Esophagus muscularis mucosa (tissue), 4 donors: ENCODE measurements at regions not wholly inside any gene's neighbourhood (a gene's known extent, or its start where the extent isn't known, plus 50 kb on each side); places are given as distances from the start of the nearest gene placed in this dataset.

Experiments used
- DNase-seq: peaks from one replicate; pipeline ENCODE4 v3.0.0-alpha.2; 2017; ENCODE audit errors: extremely low spot score
- H3K27ac ChIP-seq, 4 donors: fragments of 200-600 bp; sonication (generic); replicated peaks in 1 of 4; 1 replicate in 3 of 4; 2 replicates in 1 of 4; pipeline ENCODE4 v1.5.1; 2016 to 2019; ENCODE audit warnings: mild to moderate bottlenecking in 1 of 4
- H3K27me3 ChIP-seq, 4 donors: fragments of 200-600 bp; sonication (generic); one replicate each; pipeline versions ENCODE4 v1.5.1 to v1.6.0; 2016 to 2019
- H3K36me3 ChIP-seq, 4 donors: fragments of 200-600 bp; sonication (generic); one replicate each; pipeline ENCODE4 v1.5.1; 2016 to 2019
- H3K4me1 ChIP-seq, 4 donors: fragments of 200-600 bp; sonication (generic); one replicate each; pipeline ENCODE4 v1.5.1; 2016 to 2019
- H3K4me3 ChIP-seq, 4 donors: fragments of 200-600 bp; sonication (generic); 1 replicate in 2 of 4; 2 replicates in 2 of 4; pipeline ENCODE4 v1.5.1; 2016 to 2019; ENCODE audit warnings: mild to moderate bottlenecking in 4 of 4, moderate library complexity in 1 of 4
- H3K9me3 ChIP-seq, 4 donors: fragments of 200-600 bp; sonication (generic); 1 replicate in 3 of 4; 2 replicates in 1 of 4; pipeline ENCODE4 v1.5.1; 2016 to 2019
- EP300 ChIP-seq: sonication (generic); formaldehyde crosslinking; IDR thresholded peaks from one replicate; pipeline ENCODE4 v1.6.1; 2017; ENCODE audit warnings: antibody characterized with exemption
- POLR2A ChIP-seq: fragments of 450-650 bp; IDR thresholded peaks from one replicate; pipeline ENCODE4 v1.6.1; 2017; ENCODE audit warnings: antibody characterized with exemption, moderate library complexity, mild to moderate bottlenecking, low read depth
- POLR2AphosphoS5 ChIP-seq, 2 donors: sonication (generic); formaldehyde crosslinking; IDR thresholded peaks; one replicate each; pipeline ENCODE4 v1.6.1; 2017; ENCODE audit warnings: antibody characterized with exemption in 2 of 2
- WGBS: methylation state at CpG from one replicate; pipeline ENCODE4 v1.1.5; 2018; 5-methylcytosine and 5-hydroxymethylcytosine counted together
- intact Hi-C: fragments of 100-400 bp; cut with DNase I; formaldehyde crosslinking; loops from one replicate; pipeline ENCODE4 v1.15.1; 2023
- TF ChIP-seq, protein P1 (sequence below), 3 experiments: fragments of 200-600 bp in 2 of 3; fragments of 450-650 bp in 1 of 3; sonication (generic) in 2 of 3; IDR thresholded peaks; one replicate each; pipeline ENCODE4 v1.5.1; 2017 to 2019; ENCODE audit warnings: antibody characterized with exemption in 3 of 3, mild to moderate bottlenecking in 2 of 3, moderate library complexity in 1 of 3

DNA sequence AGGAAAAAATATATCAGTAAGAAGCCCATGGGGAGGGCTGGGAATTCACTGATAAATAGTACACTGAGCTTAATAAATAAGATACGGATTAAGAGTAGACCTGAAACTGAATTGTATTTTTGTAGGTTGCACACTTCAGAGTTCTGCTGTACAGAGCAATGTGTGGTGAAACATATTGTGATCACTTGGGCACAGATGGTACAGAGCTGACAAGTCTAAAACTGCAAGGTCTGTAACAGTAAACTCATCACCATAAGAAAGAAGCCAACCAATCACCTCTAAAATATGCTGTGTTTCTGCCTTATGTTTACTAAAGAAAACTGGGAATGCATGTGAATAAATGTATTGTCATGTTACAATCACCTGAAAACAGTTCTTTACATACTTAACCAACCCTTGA is 360.7 kb downstream of the MRPL39 start:
- WGBS = 96% methylated on average over 1 of the region's 1 CpG
- DNase-seq = no peak
- Histone ChIP-seq H3K27ac (no peak overlapping the region), H3K36me3 (no peaks in the 10 kb centered on the region), H3K4me3 (no peak overlapping the region), H3K9me3 (no peaks in the 10 kb centered on the region), H3K4me1 (no peaks in the 10 kb centered on the region), H3K27me3 (no peaks in the 10 kb centered on the region)
- intact Hi-C loops = no loop called here
- TF ChIP-seq EP300 = no peak
- TF ChIP-seq, protein P1, sequence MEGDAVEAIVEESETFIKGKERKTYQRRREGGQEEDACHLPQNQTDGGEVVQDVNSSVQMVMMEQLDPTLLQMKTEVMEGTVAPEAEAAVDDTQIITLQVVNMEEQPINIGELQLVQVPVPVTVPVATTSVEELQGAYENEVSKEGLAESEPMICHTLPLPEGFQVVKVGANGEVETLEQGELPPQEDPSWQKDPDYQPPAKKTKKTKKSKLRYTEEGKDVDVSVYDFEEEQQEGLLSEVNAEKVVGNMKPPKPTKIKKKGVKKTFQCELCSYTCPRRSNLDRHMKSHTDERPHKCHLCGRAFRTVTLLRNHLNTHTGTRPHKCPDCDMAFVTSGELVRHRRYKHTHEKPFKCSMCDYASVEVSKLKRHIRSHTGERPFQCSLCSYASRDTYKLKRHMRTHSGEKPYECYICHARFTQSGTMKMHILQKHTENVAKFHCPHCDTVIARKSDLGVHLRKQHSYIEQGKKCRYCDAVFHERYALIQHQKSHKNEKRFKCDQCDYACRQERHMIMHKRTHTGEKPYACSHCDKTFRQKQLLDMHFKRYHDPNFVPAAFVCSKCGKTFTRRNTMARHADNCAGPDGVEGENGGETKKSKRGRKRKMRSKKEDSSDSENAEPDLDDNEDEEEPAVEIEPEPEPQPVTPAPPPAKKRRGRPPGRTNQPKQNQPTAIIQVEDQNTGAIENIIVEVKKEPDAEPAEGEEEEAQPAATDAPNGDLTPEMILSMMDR (IDR thresholded peaks at IDR 0.05) = no peak
- TF ChIP-seq POLR2AphosphoS5 (IDR thresholded peaks at IDR 0.05) = no peak

DNA sequence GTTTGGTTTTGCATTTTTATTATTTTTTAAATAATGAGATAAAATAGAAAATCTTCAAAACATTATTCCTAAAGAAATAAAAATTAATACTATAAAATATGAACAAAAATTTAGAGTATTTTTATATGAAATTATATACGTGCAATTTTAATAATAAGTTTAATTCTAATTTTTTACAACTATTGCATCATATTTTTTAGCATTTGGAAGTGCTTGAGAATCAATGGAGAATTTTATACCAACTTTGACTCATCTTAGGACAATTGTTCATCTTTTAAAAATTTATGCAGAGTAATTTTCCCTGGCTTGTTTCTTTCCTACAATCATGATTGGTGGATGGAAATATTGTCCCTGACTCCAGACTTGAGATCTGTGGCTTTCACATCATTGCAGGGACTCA is 362.5 kb downstream of the MRPL39 start:
- Histone ChIP-seq H3K9me3 (no peaks in the 10 kb centered on the region), H3K4me1 (no peaks in the 10 kb centered on the region), H3K27me3 (no peaks in the 10 kb centered on the region), H3K4me3 (no peak overlapping the region), H3K27ac (no peak overlapping the region), H3K36me3 (no peaks in the 10 kb centered on the region)
- intact Hi-C loops = no loop called here
- 88% methylated on average over 1 of the region's 1 CpG for WGBS
- TF ChIP-seq EP300 = no peak
- no peak for TF ChIP-seq POLR2A
- TF ChIP-seq, protein P1 (IDR thresholded peaks at IDR 0.05) = no peak
- TF ChIP-seq POLR2AphosphoS5 (IDR thresholded peaks at IDR 0.05) = no peak
- DNase-seq = no peak

DNA sequence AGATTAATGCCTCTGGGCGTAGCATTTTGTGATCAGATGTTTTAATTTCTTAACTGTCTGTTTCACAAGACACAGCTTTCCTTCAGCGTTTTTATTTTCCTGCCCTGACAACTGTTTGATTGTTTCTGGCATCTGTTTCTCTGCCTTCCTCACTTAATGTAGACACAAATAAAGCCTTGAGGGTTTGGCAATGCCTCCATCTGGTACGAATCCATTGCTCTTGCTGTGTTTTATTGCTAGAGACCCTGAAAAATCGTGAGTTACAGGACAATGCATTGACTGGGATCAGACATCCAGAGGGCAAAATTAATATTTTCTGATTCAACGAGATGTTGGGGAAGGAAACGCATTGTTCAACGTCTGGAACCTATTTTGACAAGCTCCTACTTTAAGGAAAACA is 363.5 kb downstream of the MRPL39 start:
- TF ChIP-seq EP300 (no peak), POLR2AphosphoS5 (IDR thresholded peaks at IDR 0.05) (no peak), POLR2A (no peak)
- TF ChIP-seq, protein P1 (IDR thresholded peaks at IDR 0.05) = no peak
- intact Hi-C loops = no loop called here
- WGBS = 54% methylated on average over 7 of the region's 7 CpGs
- DNase-seq = no peak
- H3K4me3 ChIP-seq = no peak overlapping the region
- H3K9me3 ChIP-seq = no peaks in the 10 kb centered on the region
- H3K36me3 ChIP-seq = no peaks in the 10 kb centered on the region
- no peak overlapping the region for H3K27ac ChIP-seq
- no peaks in the 10 kb centered on the region for H3K27me3 ChIP-seq
- H3K4me1 ChIP-seq = no peaks in the 10 kb centered on the region

DNA sequence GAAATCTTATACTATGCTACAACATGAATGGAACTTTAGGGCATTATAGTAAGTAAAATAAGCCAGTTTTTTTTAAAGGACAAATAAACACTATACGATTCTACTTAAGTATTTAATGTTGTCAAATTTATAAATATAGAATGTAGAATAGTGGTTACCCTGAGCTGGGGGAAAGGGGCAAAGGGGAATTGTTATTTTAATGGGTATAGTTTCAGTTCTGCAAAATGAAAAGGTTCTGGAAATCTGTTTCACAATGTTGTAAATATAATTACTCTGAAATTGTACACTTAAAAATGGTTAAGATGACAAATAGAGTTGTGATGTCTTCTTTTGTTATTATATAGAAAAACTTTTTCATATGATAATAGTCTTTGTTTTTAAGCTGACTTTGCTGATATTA is 366.3 kb downstream of the MRPL39 start:
- no peaks in the 10 kb centered on the region for H3K4me1 ChIP-seq
- no peaks in the 10 kb centered on the region for H3K27me3 ChIP-seq
- intact Hi-C loops = no loop called here
- H3K4me3 ChIP-seq = no peak overlapping the region
- WGBS = 70% methylated on average over 1 of the region's 1 CpG
- peaks cover 0 to 10% (median 2%) of the 10 kb centered on the region in 4 donors for H3K9me3 ChIP-seq
- no peak overlapping the region for H3K27ac ChIP-seq
- no peaks in the 10 kb centered on the region for H3K36me3 ChIP-seq
- no peak for DNase-seq
- TF ChIP-seq, protein P1 (IDR thresholded peaks at IDR 0.05) = no peak
- TF ChIP-seq POLR2AphosphoS5 (IDR thresholded peaks at IDR 0.05) (no peak), EP300 (no peak), POLR2A (no peak)
